NT2/D1 (cell line): ENCODE measurements at regions not wholly inside any gene's neighbourhood (a gene's known extent, or its start where the extent isn't known, plus 50 kb on each side); places are given as distances from the start of the nearest gene placed in this dataset.

Source experiments
- DNase-seq: peaks from one replicate; pipeline ENCODE4 v3.0.0-alpha.2; 2011; ENCODE audit warnings: low read depth, low spot score
- H3K27me3 ChIP-seq: 2 replicates; pipeline ENCODE4 v1.6.0; 2011; ENCODE audit warnings: mild to moderate bottlenecking; ENCODE audit not compliant: insufficient read length, insufficient read depth
- H3K36me3 ChIP-seq: 2 replicates; pipeline ENCODE4 v1.6.1; 2011; ENCODE audit warnings: mild to moderate bottlenecking, low read length, mixed read lengths; ENCODE audit not compliant: insufficient read depth, insufficient read length
- H3K4me1 ChIP-seq: 2 replicates; pipeline ENCODE4 v1.5.1; 2011; ENCODE audit not compliant: insufficient read depth, insufficient read length
- H3K4me3 ChIP-seq: 2 replicates; pipeline ENCODE4 v1.5.1; 2011; ENCODE audit warnings: low read depth; ENCODE audit not compliant: insufficient read length
- H3K9ac ChIP-seq: 2 replicates; pipeline ENCODE4 v1.6.0; 2011; ENCODE audit warnings: low read depth; ENCODE audit not compliant: insufficient read length
- H3K9me3 ChIP-seq: 2 replicates; pipeline ENCODE4 v1.5.1; 2011; ENCODE audit warnings: mild to moderate bottlenecking, low read length; ENCODE audit not compliant: insufficient read depth
- SUZ12 ChIP-seq: IDR thresholded peaks from 2 replicates; pipeline ENCODE4 v1.6.1; 2011; ENCODE audit not compliant: insufficient read length, insufficient read depth; ENCODE audit errors: extremely low read depth
- YY1 ChIP-seq: IDR thresholded peaks from 2 replicates; pipeline ENCODE4 v1.6.1; 2011; ENCODE audit not compliant: insufficient read length, insufficient read depth
- ZNF274 ChIP-seq: IDR thresholded peaks from 2 replicates; pipeline ENCODE4 v1.6.1; 2011; ENCODE audit warnings: mild to moderate bottlenecking, low read depth, low read length

- no peaks in the 10 kb centered on the region for H3K27me3 ChIP-seq
Measured at GRCh38 chr4:183026701-183027100, 72.4 kb upstream of the WWC2 start.

GRCh38 chr4:183022617-183023016 lies 76.4 kb upstream of the WWC2 start:
- Histone ChIP-seq H3K27me3 (no peaks in the 10 kb centered on the region), H3K4me1 (no peaks in the 10 kb centered on the region), H3K9ac (no peak overlapping the region), H3K4me3 (no peak overlapping the region), H3K36me3 (no peaks in the 10 kb centered on the region), H3K9me3 (no peaks in the 10 kb centered on the region)
- DNase-seq, result no peak
- TF ChIP-seq YY1 (no peak), SUZ12 (no peak), ZNF274 (no peak)

More at GRCh38 chr4:183026701-183027100, 72.4 kb upstream of the WWC2 start:
- no peak overlapping the region for H3K4me3 ChIP-seq
- H3K4me1 ChIP-seq, result no peaks in the 10 kb centered on the region
- H3K9ac ChIP-seq, result no peak overlapping the region
- TF ChIP-seq ZNF274, result no peak
- TF ChIP-seq YY1, result no peak
- TF ChIP-seq SUZ12, result no peak
- H3K9me3 ChIP-seq, result no peaks in the 10 kb centered on the region
- no peak for DNase-seq
- H3K36me3 ChIP-seq, result no peaks in the 10 kb centered on the region

DNA sequence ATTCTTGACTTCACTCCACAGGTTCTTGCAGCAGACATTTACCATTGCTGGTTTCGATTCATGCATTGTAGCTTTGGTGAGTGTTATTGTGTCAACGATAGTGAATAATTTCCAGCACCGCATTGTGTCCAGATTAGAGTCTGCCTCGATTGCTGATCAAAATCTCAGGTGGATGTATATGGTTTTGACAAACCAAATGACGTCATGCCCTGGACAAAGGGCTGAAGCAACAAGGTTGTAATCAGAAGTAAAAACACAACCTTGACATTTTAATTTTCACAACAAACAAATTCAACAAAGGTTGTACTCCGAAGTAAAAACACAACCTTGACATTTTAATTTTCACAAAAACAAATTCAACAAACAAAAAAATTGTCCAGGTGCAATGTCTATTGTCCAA lies 81.1 kb upstream of the WWC2 start:
- TF ChIP-seq ZNF274 (no peak), SUZ12 (no peak), YY1 (no peak)
- Histone ChIP-seq H3K9me3 (no peaks in the 10 kb centered on the region), H3K36me3 (no peaks in the 10 kb centered on the region), H3K4me1 (no peaks in the 10 kb centered on the region), H3K27me3 (no peaks in the 10 kb centered on the region), H3K4me3 (no peak overlapping the region), H3K9ac (no peak overlapping the region)
- no peak for DNase-seq

DNA sequence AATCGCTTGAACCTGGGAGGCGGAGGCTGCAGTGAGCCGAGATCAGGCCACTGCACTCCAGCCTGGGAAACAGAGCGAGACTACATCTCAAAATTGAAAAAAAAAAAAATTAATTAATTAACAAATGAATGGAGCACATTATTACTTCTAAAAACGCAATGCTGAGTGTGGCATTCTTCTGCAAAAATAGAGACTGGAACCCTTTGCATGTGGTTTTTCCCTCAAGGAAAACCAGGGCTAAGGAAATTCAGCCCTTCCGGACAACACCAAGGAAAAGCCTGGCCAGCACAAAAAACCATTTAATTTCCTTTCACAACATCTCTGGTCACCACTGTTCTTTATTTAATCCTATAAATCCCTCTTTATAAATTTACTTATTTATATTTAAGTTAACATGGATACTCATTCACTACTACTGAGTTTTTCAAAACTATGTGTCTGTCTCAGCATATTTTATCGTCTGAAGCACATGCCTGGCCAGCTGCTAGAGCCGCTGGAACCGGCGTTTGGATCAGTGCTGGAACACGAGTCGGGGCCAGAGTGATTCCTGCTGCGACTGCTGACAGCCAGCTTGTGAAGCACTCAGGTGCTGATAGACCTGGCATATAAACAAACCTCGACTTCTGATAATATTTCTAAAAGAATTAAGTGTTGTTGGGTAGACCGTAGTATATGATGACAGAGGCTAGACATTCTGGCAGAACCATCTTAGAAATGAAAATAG lies 84.5 kb upstream of the WWC2 start:
- DNase-seq, result no peak
- H3K4me1 ChIP-seq, result no peaks in the 10 kb centered on the region
- TF ChIP-seq YY1 (no peak), ZNF274 (no peak), SUZ12 (no peak)
- H3K27me3 ChIP-seq, result no peaks in the 10 kb centered on the region
- no peak overlapping the region for H3K9ac ChIP-seq
- H3K4me3 ChIP-seq, result no peak overlapping the region
- no peaks in the 10 kb centered on the region for H3K36me3 ChIP-seq
- H3K9me3 ChIP-seq, result no peaks in the 10 kb centered on the region

DNA sequence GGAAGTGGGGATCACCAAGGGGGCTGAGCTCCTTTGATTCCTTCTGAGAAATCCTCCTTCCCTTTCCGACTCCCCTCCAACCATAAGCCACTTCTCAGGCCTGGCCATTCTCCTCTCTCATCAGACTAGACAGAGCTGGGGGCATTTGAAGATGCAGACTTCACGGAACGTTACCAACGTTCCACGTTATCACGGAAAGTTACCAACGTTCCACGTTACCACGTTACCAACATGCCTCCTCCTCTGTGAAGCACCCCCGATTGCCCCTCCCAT lies 85.4 kb upstream of the WWC2 start:
- H3K9ac ChIP-seq, result no peak overlapping the region
- H3K36me3 ChIP-seq, result no peaks in the 10 kb centered on the region
- H3K4me3 ChIP-seq, result no peak overlapping the region
- DNase-seq, result no peak
- H3K27me3 ChIP-seq, result no peaks in the 10 kb centered on the region
- no peaks in the 10 kb centered on the region for H3K4me1 ChIP-seq
- no peaks in the 10 kb centered on the region for H3K9me3 ChIP-seq
- TF ChIP-seq YY1, result no peak

GRCh38 chr4:183012879-183013729 lies 86.0 kb upstream of the WWC2 start:
- peak; percentile 6 for DNase-seq
- no peaks in the 10 kb centered on the region for H3K27me3 ChIP-seq
- H3K9me3 ChIP-seq, result no peaks in the 10 kb centered on the region
- TF ChIP-seq SUZ12 (no peak), ZNF274 (no peak), YY1 (no peak)
- no peaks in the 10 kb centered on the region for H3K4me1 ChIP-seq
- no peak overlapping the region for H3K9ac ChIP-seq
- H3K36me3 ChIP-seq, result no peaks in the 10 kb centered on the region
- H3K4me3 ChIP-seq, result no peak overlapping the region

- Histone ChIP-seq H3K4me3 (no peak overlapping the region), H3K4me1 (no peaks in the 10 kb centered on the region), H3K36me3 (no peaks in the 10 kb centered on the region), H3K9ac (no peak overlapping the region), H3K9me3 (no peaks in the 10 kb centered on the region), H3K27me3 (no peaks in the 10 kb centered on the region)
- TF ChIP-seq SUZ12 (no peak), ZNF274 (no peak), YY1 (no peak)
- DNase-seq, result no peak
Measured at GRCh38 chr4:183011213-183011907, 87.7 kb upstream of the WWC2 start.
